GM18867 (cell line): ENCODE measurements at regions not wholly inside any gene's neighbourhood (a gene's known extent, or its start where the extent isn't known, plus 50 kb on each side); places are given as distances from the start of the nearest gene placed in this dataset.

Experiments
- ATAC-seq: cut with Tn5 transposase; IDR thresholded peaks from one replicate; pipeline ENCODE4 v1.9.1; 2021; ENCODE audit warnings: mild to moderate bottlenecking, moderate library complexity; ENCODE audit not compliant: unreplicated experiment

DNA sequence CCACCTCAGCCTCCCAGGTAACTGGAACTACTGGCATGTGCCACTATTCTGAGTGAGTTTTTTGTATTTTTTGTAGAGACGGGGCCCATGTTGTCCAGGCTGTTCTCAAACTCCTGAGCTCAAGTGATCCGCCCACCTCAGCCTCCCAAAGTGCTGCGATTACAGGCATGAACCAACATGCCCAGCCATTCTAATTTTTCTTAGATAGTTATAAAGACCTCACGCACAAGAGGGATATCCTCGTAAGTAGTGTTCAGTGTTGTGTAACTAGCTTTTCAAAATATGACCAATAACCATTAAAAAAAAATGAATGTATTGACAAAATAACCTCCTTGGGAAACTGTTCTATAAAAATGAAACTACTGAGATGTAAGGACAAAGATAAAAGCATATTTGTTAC lies 90.5 kb upstream of the FERD3L start:
- no peak for ATAC-seq

DNA sequence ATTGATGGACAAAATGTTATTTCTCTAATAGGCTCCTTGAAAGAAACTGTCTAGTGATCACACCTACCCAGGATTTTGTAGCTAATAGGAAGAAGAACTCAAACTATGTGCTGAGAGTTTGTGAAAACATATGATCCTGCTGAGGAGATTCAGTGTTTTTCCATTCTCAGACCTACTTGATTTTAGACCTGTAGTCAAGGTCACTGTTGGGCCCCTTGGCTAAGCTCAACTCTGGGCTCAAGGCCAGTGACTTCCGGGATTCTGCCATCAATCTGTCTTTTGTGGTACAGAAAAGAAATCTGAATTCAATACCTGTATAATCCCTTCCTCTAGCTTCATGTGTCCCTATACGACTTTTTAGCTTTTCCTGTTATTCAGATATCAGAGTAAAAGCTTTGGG lies 79.7 kb upstream of the FERD3L start:
- no peak for ATAC-seq

GRCh38 chr7:19215412-19215811 lies 70.2 kb upstream of the FERD3L start:
- no peak for ATAC-seq

DNA sequence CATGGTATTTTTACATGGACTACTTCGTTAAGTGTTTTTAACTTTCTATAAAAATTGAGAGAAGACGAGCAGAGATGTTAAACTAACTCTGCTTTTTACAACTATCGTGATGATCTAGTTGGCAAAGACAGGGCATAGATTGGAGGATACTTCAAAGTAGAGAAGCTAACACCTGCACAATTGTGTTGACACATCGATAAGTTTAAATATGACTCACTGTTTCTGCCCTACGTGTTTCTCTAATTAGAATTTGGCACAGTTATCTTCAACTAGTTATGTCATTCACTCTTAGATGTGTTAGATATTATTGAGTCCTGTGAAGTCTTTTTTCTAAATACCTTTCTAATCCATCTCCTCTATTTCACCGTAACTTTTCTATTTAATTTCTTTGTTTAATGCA lies 68.5 kb upstream of the FERD3L start:
- no peak for ATAC-seq

GRCh38 chr7:19210893-19211413 lies 65.7 kb upstream of the FERD3L start:
- no peak for ATAC-seq

GRCh38 chr7:19209166-19209696 lies 64.0 kb upstream of the FERD3L start:
- ATAC-seq = no peak

DNA sequence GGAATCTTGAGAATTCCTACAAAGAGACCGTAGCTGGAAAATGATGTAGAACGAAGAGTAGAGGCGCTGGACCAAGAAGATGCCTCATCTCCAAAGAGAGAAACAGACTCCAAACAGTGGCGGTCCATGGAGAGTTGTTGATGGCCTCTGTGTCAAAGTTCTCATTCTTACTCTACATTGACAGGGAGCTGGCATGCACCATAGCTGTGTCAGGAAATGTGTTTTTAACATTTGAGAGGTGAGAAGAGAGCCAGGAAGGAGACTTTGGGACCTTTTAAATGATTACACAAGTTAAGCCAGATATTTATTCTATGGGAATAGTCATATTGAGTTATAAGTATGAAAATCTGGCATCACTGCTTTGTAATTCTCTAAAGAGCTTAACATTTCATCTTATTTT lies 61.5 kb upstream of the FERD3L start:
- no peak for ATAC-seq

GRCh38 chr7:19203686-19204085 lies 58.5 kb upstream of the FERD3L start:
- no peak for ATAC-seq

DNA sequence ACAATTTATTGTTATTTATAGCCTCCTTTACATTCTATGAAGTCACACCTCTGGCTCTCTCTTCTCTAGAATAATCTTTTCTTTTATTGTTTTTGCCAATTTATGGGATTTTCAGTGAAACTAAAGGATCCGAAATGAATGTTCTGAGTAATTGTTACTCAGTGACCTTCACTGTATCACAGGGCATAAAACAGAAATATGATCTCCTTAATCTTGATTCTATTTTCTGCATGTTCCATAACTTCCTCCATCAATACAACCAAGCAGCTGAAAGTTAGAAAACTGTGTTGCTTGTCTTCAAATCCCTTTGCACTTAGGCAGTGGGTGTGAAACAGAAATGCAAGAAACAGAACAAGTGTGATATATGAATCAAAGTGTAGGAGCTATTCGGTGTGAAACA lies 57.4 kb upstream of the FERD3L start:
- ATAC-seq = no peak
